HepG2 (cell line): ENCODE measurements at regions not wholly inside any gene's neighbourhood (a gene's known extent, or its start where the extent isn't known, plus 50 kb on each side); places are given as distances from the start of the nearest gene placed in this dataset.

ENCODE experiments used
- ATAC-seq: fragments of 200-7000 bp; cut with Tn5 transposase; 3 replicates; pipeline ENCODE4 v1.9.1; 2020; ENCODE audit warnings: mild to moderate bottlenecking, moderate library complexity
- BruUV-seq: library from RNA; stranded (reverse); fragments of 400-500 nt; replicated peaks from 2 replicates; lab custom pipeline; 2021; lab: Mats Ljungman, UMichigan
- CTCF ChIA-PET: fragments of 300-600 bp; formaldehyde crosslinking; extraction: SDS; loops from one replicate; lab custom pipeline; 2021; ENCODE audit warnings: low total read pairs, inconsistent platforms, low intra/inter-chr PET ratio; lab: Yijun Ruan, JAX
- POLR2A ChIA-PET: fragments of 350-600 bp; sonication (Branson Sonifier 250); formaldehyde crosslinking; loops from one replicate; lab custom pipeline; 2020; ENCODE audit warnings: antibody characterized with exemption, inconsistent platforms; lab: Yijun Ruan, JAX
- DNase-seq: peaks from one replicate; pipeline ENCODE4 v3.0.0-alpha.2; 2015; ENCODE audit warnings: low spot score
- FAIRE-seq: peaks from 3 replicates; lab custom pipeline; 2011; peaks lifted over from hg19 to GRCh38; lab: Jason Lieb, UNC
- H2AFZ ChIP-seq: one replicate; pipeline ENCODE4 v1.6.1; 2011; ENCODE audit warnings: low read length, inconsistent platforms
- H3K27ac ChIP-seq: fragments of 300-600 bp; 3 replicates; pipeline ENCODE4 v1.8.0; 2011; ENCODE audit warnings: mixed run types, mild to moderate bottlenecking, mixed read lengths, low read length, inconsistent platforms; ENCODE audit not compliant: insufficient read depth; ENCODE audit errors: extremely low read length
- H3K27me3 ChIP-seq, 2 experiments: fragments of 200-600 bp in 1 of 2; 2 replicates in 1 of 2; 3 replicates in 1 of 2; pipeline versions ENCODE4 v1.6.0 to v1.8.0; 2011; ENCODE audit warnings: low read length in 2 of 2, mild to moderate bottlenecking in 2 of 2, moderate library complexity in 2 of 2, inconsistent platforms in 1 of 2; ENCODE audit not compliant: insufficient read depth in 2 of 2, control insufficient read depth in 1 of 2
- H3K36me3 ChIP-seq, 2 experiments: fragments of 200-600 bp in 1 of 2; replicated peaks in 1 of 2; 2 replicates in 1 of 2; 3 replicates in 1 of 2; pipeline versions ENCODE4 v1.5.1 to v1.8.0; 2011; ENCODE audit warnings: low read length in 2 of 2, inconsistent platforms in 1 of 2; ENCODE audit not compliant: insufficient read depth in 2 of 2, control insufficient read depth in 1 of 2
- H3K4me1 ChIP-seq: 2 replicates; pipeline ENCODE4 v1.5.1; 2012; ENCODE audit warnings: low read length, inconsistent platforms; ENCODE audit not compliant: insufficient read depth
- H3K4me2 ChIP-seq: 2 replicates; pipeline ENCODE4 v1.6.0; 2011; ENCODE audit warnings: low read depth, low read length, inconsistent platforms
- H3K4me3 ChIP-seq, 3 experiments: fragments of 200-600 bp in 1 of 3; sonication (generic), shearing (Covaris generic) in 1 of 3; replicated peaks in 1 of 3; 2 replicates each; pipeline ENCODE4 v1.5.1; 2011 to 2016; ENCODE audit warnings: low read length in 3 of 3, inconsistent platforms in 2 of 3, low read depth in 2 of 3, mild to moderate bottlenecking in 2 of 3, control low read depth in 1 of 3, mixed read lengths in 1 of 3; ENCODE audit not compliant: insufficient read depth in 1 of 3
- H3K79me2 ChIP-seq: one replicate; pipeline ENCODE4 v1.6.1; 2011; ENCODE audit warnings: low read length, inconsistent platforms; ENCODE audit not compliant: insufficient read depth
- H3K9ac ChIP-seq: 2 replicates; pipeline ENCODE4 v1.6.0; 2011; ENCODE audit warnings: mild to moderate bottlenecking, low read depth, low read length, inconsistent platforms; ENCODE audit not compliant: insufficient read depth
- H3K9me3 ChIP-seq: 2 replicates; pipeline ENCODE4 v1.5.1; 2012; ENCODE audit warnings: mild to moderate bottlenecking, low read length
- H4K20me1 ChIP-seq: 2 replicates; pipeline ENCODE4 v1.6.0; 2011; ENCODE audit warnings: inconsistent platforms, mild to moderate bottlenecking, low read length, moderate library complexity; ENCODE audit not compliant: insufficient read depth
- ATF7 ChIP-seq, 2 experiments: fragments of 450-650 bp in 1 of 2; sonication (generic) in 1 of 2; formaldehyde crosslinking in 1 of 2; IDR thresholded peaks; 2 replicates each; pipeline versions ENCODE4 v1.4.0 to v1.6.1; 2016 to 2020; ENCODE audit warnings: antibody characterized with exemption in 1 of 2, mild to moderate bottlenecking in 1 of 2, missing genetic modification reagents in 1 of 2
- DMAP1 ChIP-seq: IDR thresholded peaks from 2 replicates; pipeline ENCODE4 v1.6.1; 2016
- FOXO1 ChIP-seq: sonication (generic); formaldehyde crosslinking; IDR thresholded peaks from 2 replicates; pipeline ENCODE4 v1.4.0; 2020; ENCODE audit warnings: missing genetic modification reagents
- GMEB2 ChIP-seq: IDR thresholded peaks from 2 replicates; pipeline ENCODE4 v1.6.1; 2016; ENCODE audit warnings: missing biosample characterization, missing genetic modification reagents, low read depth
- KLF13 ChIP-seq: sonication (generic); formaldehyde crosslinking; IDR thresholded peaks from 2 replicates; pipeline ENCODE4 v1.4.0; 2020; ENCODE audit warnings: mild to moderate bottlenecking, missing genetic modification reagents
- MNT ChIP-seq: fragments of 450-650 bp; IDR thresholded peaks from 2 replicates; pipeline ENCODE4 v1.6.1; 2016
- PHF5A ChIP-seq: IDR thresholded peaks from one replicate; pipeline ENCODE4 v1.6.1; 2018; ENCODE audit warnings: low read depth, missing genetic modification reagents; ENCODE audit not compliant: unreplicated experiment
- ZBTB42 ChIP-seq: sonication (generic); formaldehyde crosslinking; IDR thresholded peaks from 2 replicates; pipeline ENCODE4 v1.5.0; 2020; ENCODE audit warnings: mild to moderate bottlenecking, missing genetic modification reagents
- ZNF335 ChIP-seq: sonication (generic); formaldehyde crosslinking; IDR thresholded peaks from 2 replicates; pipeline ENCODE4 v1.4.0; 2020; ENCODE audit warnings: missing genetic modification reagents
- ZNF550 ChIP-seq: sonication (generic); formaldehyde crosslinking; IDR thresholded peaks from 2 replicates; pipeline ENCODE4 v1.4.0; 2020; ENCODE audit warnings: mild to moderate bottlenecking, missing genetic modification reagents, borderline replicate concordance
- ZSCAN29 ChIP-seq: sonication (generic); formaldehyde crosslinking; conservative IDR thresholded peaks from 2 replicates; pipeline ENCODE4 v1.4.0; 2020; ENCODE audit warnings: mild to moderate bottlenecking, missing genetic modification reagents
- WGBS: methylation state at CpG from one replicate; pipeline ENCODE4 v1.1.6; 2017; ENCODE audit warnings: low lambda C conversion rate; 5-methylcytosine and 5-hydroxymethylcytosine counted together
- in situ Hi-C: cut with HindIII; loops from 2 replicates; pipeline ENCODE4 v1.10.0; 2017; ENCODE audit warnings: low pct_unique_long_range_greater_than_20kb; ENCODE audit not compliant: extremely low pct_ligation_motif_present
- intact Hi-C: fragments of 100-400 bp; cut with micrococcal nuclease; formaldehyde crosslinking; loops from one replicate; pipeline ENCODE4 v1.10.0; 2022; ENCODE audit not compliant: unreplicated experiment
- TF ChIP-seq, protein P1 (sequence below): sonication (generic); formaldehyde crosslinking; IDR thresholded peaks from 2 replicates; pipeline ENCODE4 v1.5.0; 2020; ENCODE audit warnings: missing genetic modification reagents
- TF ChIP-seq, protein P2 (sequence below): sonication (generic); formaldehyde crosslinking; IDR thresholded peaks from 2 replicates; pipeline ENCODE4 v1.8.0; 2022; ENCODE audit warnings: mild to moderate bottlenecking, missing genetic modification reagents; ENCODE audit not compliant: insufficient replicate concordance
- TF ChIP-seq, protein P3 (sequence below): sonication (generic); formaldehyde crosslinking; IDR thresholded peaks from 2 replicates; pipeline ENCODE4 v1.4.0; 2020; ENCODE audit warnings: mild to moderate bottlenecking, missing genetic modification reagents

GRCh38 chr4:31139767-31140166 lies 419.6 kb downstream of the PCDH7 start:
- H3K4me3 ChIP-seq = no peak overlapping the region
- in situ Hi-C loops = no loop called here
- H3K36me3 ChIP-seq = no peaks in the 10 kb centered on the region
- H3K4me2 ChIP-seq = no peak overlapping the region
- no peak overlapping the region for H2AFZ ChIP-seq
- no peak for ATAC-seq
- H4K20me1 ChIP-seq = no peaks in the 10 kb centered on the region
- no peak for FAIRE-seq
- no peak overlapping the region for H3K27ac ChIP-seq
- H3K4me1 ChIP-seq = no peaks in the 10 kb centered on the region
- 0% methylated on average over 1 of the region's 1 CpG for WGBS
- BruUV-seq = no TSS peak
- ChIA-PET CTCF (no interaction called here), POLR2A (no interaction called here)
- H3K9me3 ChIP-seq = no peaks in the 10 kb centered on the region
- H3K79me2 ChIP-seq = no peaks in the 10 kb centered on the region
- intact Hi-C loops = no loop called here
- H3K27me3 ChIP-seq = no peaks in the 10 kb centered on the region
- no peak for TF ChIP-seq GMEB2
- TF ChIP-seq ZSCAN29 (CRISPR knock-in tag) = no peak
- no peak for TF ChIP-seq ZNF335 (CRISPR knock-in tag)
- no peak for TF ChIP-seq ATF7 (IDR thresholded peaks at IDR 0.05)
- TF ChIP-seq ATF7 (CRISPR knock-in tag; IDR thresholded peaks at IDR 0.05) = no peak
- TF ChIP-seq, protein P1, sequence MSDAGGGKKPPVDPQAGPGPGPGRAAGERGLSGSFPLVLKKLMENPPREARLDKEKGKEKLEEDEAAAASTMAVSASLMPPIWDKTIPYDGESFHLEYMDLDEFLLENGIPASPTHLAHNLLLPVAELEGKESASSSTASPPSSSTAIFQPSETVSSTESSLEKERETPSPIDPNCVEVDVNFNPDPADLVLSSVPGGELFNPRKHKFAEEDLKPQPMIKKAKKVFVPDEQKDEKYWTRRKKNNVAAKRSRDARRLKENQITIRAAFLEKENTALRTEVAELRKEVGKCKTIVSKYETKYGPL = no peak
- no peak for TF ChIP-seq MNT
- TF ChIP-seq DMAP1 (CRISPR knock-in tag) = no peak
- no peak for TF ChIP-seq ZBTB42
- TF ChIP-seq FOXO1 (CRISPR knock-in tag) = no peak
- TF ChIP-seq, protein P2, sequence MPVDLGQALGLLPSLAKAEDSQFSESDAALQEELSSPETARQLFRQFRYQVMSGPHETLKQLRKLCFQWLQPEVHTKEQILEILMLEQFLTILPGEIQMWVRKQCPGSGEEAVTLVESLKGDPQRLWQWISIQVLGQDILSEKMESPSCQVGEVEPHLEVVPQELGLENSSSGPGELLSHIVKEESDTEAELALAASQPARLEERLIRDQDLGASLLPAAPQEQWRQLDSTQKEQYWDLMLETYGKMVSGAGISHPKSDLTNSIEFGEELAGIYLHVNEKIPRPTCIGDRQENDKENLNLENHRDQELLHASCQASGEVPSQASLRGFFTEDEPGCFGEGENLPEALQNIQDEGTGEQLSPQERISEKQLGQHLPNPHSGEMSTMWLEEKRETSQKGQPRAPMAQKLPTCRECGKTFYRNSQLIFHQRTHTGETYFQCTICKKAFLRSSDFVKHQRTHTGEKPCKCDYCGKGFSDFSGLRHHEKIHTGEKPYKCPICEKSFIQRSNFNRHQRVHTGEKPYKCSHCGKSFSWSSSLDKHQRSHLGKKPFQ (CRISPR knock-in tag) = no peak
- no peak for TF ChIP-seq ZNF550 (CRISPR knock-in tag)
- TF ChIP-seq KLF13 (CRISPR knock-in tag) = no peak
- TF ChIP-seq PHF5A (CRISPR knock-in tag) = no peak
- TF ChIP-seq, protein P3, sequence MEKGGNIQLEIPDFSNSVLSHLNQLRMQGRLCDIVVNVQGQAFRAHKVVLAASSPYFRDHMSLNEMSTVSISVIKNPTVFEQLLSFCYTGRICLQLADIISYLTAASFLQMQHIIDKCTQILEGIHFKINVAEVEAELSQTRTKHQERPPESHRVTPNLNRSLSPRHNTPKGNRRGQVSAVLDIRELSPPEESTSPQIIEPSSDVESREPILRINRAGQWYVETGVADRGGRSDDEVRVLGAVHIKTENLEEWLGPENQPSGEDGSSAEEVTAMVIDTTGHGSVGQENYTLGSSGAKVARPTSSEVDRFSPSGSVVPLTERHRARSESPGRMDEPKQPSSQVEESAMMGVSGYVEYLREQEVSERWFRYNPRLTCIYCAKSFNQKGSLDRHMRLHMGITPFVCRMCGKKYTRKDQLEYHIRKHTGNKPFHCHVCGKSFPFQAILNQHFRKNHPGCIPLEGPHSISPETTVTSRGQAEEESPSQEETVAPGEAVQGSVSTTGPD (CRISPR knock-in tag) = no peak
- no peak overlapping the region for H3K9ac ChIP-seq
- no peak for DNase-seq
